Tibial nerve (tissue), 4 donors: ENCODE measurements at regions not wholly inside any gene's neighbourhood (a gene's known extent, or its start where the extent isn't known, plus 50 kb on each side); places are given as distances from the start of the nearest gene placed in this dataset.

ENCODE experiments used
- DNase-seq, 2 donors: peaks; one replicate each; pipeline ENCODE4 v3.0.0-alpha.2; 2019; ENCODE audit warnings: low spot score in 2 of 2
- H3K27ac ChIP-seq, 4 donors: fragments of 200-600 bp; sonication (generic) in 3 of 4; one replicate each; pipeline ENCODE4 v1.5.1; 2017 to 2019; ENCODE audit warnings: mild to moderate bottlenecking in 1 of 4
- H3K27me3 ChIP-seq, 2 donors: fragments of 200-600 bp; sonication (generic) in 1 of 2; one replicate each; pipeline versions ENCODE4 v1.5.1 to v1.6.0; 2017 to 2019
- H3K36me3 ChIP-seq, 3 donors: fragments of 200-600 bp; sonication (generic); one replicate each; pipeline ENCODE4 v1.5.1; 2018 to 2019
- H3K4me1 ChIP-seq, 4 donors: fragments of 200-600 bp; sonication (generic) in 3 of 4; one replicate each; pipeline ENCODE4 v1.5.1; 2017 to 2019
- H3K4me3 ChIP-seq, 4 donors: fragments of 200-600 bp; sonication (generic) in 3 of 4; one replicate each; pipeline ENCODE4 v1.5.1; 2017 to 2019; ENCODE audit warnings: mild to moderate bottlenecking in 1 of 4, moderate library complexity in 1 of 4
- H3K9me3 ChIP-seq, 4 donors: fragments of 200-600 bp; sonication (generic) in 3 of 4; one replicate each; pipeline ENCODE4 v1.5.1; 2017 to 2019
- EP300 ChIP-seq, 2 donors: sonication (generic); formaldehyde crosslinking; IDR thresholded peaks; one replicate each; pipeline ENCODE4 v1.6.1; 2017; ENCODE audit warnings: antibody characterized with exemption in 2 of 2, mild to moderate bottlenecking in 1 of 2
- POLR2A ChIP-seq, 2 donors: fragments of 450-650 bp; IDR thresholded peaks; one replicate each; pipeline ENCODE4 v1.6.1; 2017; ENCODE audit warnings: antibody characterized with exemption in 2 of 2, mild to moderate bottlenecking in 2 of 2, moderate library complexity in 2 of 2
- WGBS, 2 donors: methylation state at CpG; one replicate each; pipeline ENCODE4 v1.1.5; 2018; 5-methylcytosine and 5-hydroxymethylcytosine counted together
- TF ChIP-seq, protein P1 (sequence below), 5 experiments: fragments of 200-600 bp in 3 of 5; fragments of 450-650 bp in 2 of 5; sonication (generic) in 3 of 5; IDR thresholded peaks; one replicate each; pipeline ENCODE4 v1.5.1; 2016 to 2019; ENCODE audit warnings: antibody characterized with exemption in 5 of 5, mild to moderate bottlenecking in 3 of 5, moderate library complexity in 2 of 5

DNA sequence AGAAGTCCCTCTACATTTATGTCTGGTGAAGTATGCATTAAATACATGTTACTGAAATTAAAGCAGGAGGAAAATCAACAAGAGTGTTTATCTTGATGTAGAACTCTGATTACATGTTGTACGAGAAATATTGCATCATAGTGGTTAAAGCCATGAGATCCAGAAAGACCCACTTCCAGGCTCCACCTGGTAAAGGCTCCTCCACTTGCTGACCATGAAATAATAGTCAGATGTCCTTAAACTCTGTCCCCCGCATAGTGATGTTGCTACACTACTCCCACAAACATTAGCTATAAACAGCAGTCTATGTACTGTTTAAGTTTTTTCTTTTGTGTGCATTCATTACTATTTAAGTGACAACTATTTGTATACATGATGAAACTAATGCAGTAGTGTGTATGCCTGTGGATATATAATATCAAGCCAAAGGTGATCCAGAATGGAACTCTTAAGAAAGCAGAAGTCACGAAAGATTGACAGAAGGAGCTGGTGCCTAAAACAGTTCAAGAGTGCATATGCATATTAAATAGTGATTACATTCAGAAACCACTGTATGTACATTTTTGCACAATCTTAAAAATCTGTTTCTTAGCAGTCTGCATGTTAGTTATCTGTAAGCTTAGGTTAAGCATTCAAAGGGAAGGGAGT lies 264.4 kb upstream of the KCNMB2 start:
- Histone ChIP-seq H3K27ac (no peak overlapping the region), H3K27me3 (no peaks in the 10 kb centered on the region), H3K4me1 (no peaks in the 10 kb centered on the region), H3K9me3 (no peaks in the 10 kb centered on the region), H3K4me3 (no peak overlapping the region), H3K36me3 (no peaks in the 10 kb centered on the region)
- no peak for DNase-seq
- TF ChIP-seq EP300 (IDR thresholded peaks at IDR 0.05), result no peak
- no peak for TF ChIP-seq POLR2A (IDR thresholded peaks at IDR 0.05)
- TF ChIP-seq, protein P1, sequence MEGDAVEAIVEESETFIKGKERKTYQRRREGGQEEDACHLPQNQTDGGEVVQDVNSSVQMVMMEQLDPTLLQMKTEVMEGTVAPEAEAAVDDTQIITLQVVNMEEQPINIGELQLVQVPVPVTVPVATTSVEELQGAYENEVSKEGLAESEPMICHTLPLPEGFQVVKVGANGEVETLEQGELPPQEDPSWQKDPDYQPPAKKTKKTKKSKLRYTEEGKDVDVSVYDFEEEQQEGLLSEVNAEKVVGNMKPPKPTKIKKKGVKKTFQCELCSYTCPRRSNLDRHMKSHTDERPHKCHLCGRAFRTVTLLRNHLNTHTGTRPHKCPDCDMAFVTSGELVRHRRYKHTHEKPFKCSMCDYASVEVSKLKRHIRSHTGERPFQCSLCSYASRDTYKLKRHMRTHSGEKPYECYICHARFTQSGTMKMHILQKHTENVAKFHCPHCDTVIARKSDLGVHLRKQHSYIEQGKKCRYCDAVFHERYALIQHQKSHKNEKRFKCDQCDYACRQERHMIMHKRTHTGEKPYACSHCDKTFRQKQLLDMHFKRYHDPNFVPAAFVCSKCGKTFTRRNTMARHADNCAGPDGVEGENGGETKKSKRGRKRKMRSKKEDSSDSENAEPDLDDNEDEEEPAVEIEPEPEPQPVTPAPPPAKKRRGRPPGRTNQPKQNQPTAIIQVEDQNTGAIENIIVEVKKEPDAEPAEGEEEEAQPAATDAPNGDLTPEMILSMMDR (IDR thresholded peaks at IDR 0.05), result no peak
- WGBS, 2 donors, result 90 to 94% methylated on average over 3 of the region's 3 CpGs

DNA sequence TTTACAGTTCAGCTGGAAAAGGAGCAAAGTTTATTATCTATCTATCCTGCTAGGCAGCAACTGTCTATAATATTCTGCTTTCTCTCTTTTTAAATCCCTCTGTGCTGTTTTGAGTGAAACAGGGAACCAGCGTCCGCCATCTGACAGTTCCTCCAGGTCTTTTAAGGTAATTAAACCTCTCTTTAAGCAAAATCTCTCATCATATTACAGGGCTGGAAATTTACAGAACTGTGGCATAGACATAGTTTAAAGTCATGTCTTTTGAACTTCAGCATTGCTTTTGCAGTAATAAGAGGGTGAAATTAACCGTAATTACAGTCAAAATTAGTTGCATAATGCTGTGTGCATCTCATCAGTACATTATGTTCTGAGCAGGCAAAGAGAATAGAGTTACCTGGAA lies 263.4 kb upstream of the KCNMB2 start:
- Histone ChIP-seq H3K4me3 (no peak overlapping the region), H3K27ac (no peak overlapping the region), H3K36me3 (no peaks in the 10 kb centered on the region), H3K27me3 (no peaks in the 10 kb centered on the region), H3K4me1 (no peaks in the 10 kb centered on the region), H3K9me3 (peaks cover 0 to 5% (median 0%) of the 10 kb centered on the region in 4 donors)
- TF ChIP-seq POLR2A (IDR thresholded peaks at IDR 0.05) (no peak), EP300 (IDR thresholded peaks at IDR 0.05) (no peak)
- TF ChIP-seq, protein P1 (IDR thresholded peaks at IDR 0.05), result no peak
- no peak for DNase-seq
- WGBS, 2 donors, result 81 to 84% methylated on average over 3 of the region's 3 CpGs

DNA sequence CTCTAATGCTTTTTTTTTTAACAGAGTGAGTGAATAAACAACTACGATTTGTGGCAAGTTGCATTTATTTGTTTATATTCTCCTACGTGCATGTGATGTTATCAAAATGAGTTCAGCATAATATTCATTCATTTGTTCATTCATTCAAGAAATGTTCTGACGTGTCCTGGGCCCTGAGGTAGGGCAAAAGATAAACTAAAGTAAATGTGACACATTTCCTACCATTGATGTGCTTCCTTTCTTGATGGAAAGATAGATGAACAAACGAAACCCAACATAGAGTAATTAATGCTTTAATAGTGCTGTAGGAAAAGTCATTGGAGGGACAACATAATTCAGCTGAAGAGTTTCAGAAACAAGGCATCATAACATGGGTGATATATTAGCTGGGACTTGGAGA lies 261.5 kb upstream of the KCNMB2 start:
- Histone ChIP-seq H3K9me3 (peaks cover 0 to 20% (median 2%) of the 10 kb centered on the region in 4 donors), H3K27me3 (no peaks in the 10 kb centered on the region), H3K4me1 (no peaks in the 10 kb centered on the region), H3K27ac (no peak overlapping the region), H3K4me3 (no peak overlapping the region), H3K36me3 (no peaks in the 10 kb centered on the region)
- WGBS, 2 donors, result 88 to 90% methylated on average over 4 of the region's 4 CpGs
- no peak for TF ChIP-seq EP300 (IDR thresholded peaks at IDR 0.05)
- TF ChIP-seq, protein P1 (IDR thresholded peaks at IDR 0.05), result no peak
- TF ChIP-seq POLR2A (IDR thresholded peaks at IDR 0.05), result no peak
- no peak for DNase-seq

DNA sequence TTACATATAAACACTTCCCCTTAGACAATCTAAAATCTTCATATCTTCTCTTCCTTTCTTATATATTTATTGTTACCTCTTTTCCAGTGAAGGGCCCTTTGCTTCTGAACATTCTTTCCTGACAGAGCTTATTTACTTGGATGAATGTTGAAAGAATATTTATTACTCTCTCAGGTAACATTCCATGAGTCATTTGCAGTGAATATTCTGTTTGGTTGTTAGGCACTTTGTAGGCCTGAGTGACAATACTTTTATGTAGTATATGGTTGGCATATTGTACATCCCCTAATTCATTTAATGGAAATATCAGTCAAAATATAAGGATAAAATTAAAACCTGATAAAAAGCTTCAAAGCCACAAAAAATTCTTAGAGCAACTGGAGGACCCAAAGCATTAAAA lies 260.9 kb upstream of the KCNMB2 start:
- H3K36me3 ChIP-seq, result no peaks in the 10 kb centered on the region
- TF ChIP-seq EP300 (IDR thresholded peaks at IDR 0.05) (no peak), POLR2A (IDR thresholded peaks at IDR 0.05) (no peak)
- TF ChIP-seq, protein P1 (IDR thresholded peaks at IDR 0.05), result no peak
- no peak for DNase-seq
- peaks cover 0 to 26% (median 3%) of the 10 kb centered on the region in 4 donors for H3K9me3 ChIP-seq
- H3K4me3 ChIP-seq, result no peak overlapping the region
- no peaks in the 10 kb centered on the region for H3K4me1 ChIP-seq
- H3K27me3 ChIP-seq, result no peaks in the 10 kb centered on the region
- H3K27ac ChIP-seq, result no peak overlapping the region

DNA sequence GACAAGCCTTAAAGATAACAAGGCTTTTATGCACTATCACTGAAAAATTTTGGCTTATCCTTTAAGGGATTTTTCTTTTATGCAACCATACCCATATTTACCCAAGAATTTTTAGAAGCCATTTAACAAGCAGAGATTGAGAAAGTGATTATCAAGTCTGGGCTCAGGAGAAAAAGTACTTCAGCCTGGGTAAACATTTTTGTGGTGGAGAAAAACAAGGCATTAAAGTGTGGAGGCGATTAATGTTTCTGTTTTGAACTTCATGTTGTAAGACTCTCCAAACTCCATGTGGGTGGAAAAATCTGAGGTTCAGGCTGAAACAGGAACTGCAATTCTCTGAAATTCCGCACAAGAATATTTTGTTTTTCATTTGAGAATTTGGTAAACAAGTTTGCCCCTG lies 260.4 kb upstream of the KCNMB2 start:
- 55 to 62% methylated on average over 2 of the region's 2 CpGs for WGBS, 2 donors
- Histone ChIP-seq H3K9me3 (peaks cover 0 to 30% (median 3%) of the 10 kb centered on the region in 4 donors), H3K4me3 (no peak overlapping the region), H3K36me3 (no peaks in the 10 kb centered on the region), H3K27ac (no peak overlapping the region), H3K27me3 (no peaks in the 10 kb centered on the region), H3K4me1 (no peaks in the 10 kb centered on the region)
- no peak for DNase-seq
- TF ChIP-seq, protein P1 (IDR thresholded peaks at IDR 0.05), result no peak
- no peak for TF ChIP-seq POLR2A (IDR thresholded peaks at IDR 0.05)
